Stimulated activated CD8-positive, alpha-beta memory T cell treated with anti-CD3 and anti-CD28 coated beads, Interleukin-4, amount 100 ng/mL, for 48 hours (primary cell): ENCODE measurements at regions not wholly inside any gene's neighbourhood (a gene's known extent, or its start where the extent isn't known, plus 50 kb on each side); places are given as distances from the start of the nearest gene placed in this dataset.

ENCODE experiments used
- DNase-seq: peaks from one replicate; pipeline ENCODE4 v3.0.0-alpha.2; 2020

- no peak for DNase-seq
Observed at GRCh38 chr15:77557564-77557963, 75.1 kb downstream of the LINGO1 start.

GRCh38 chr15:77557144-77557543 lies 75.6 kb downstream of the LINGO1 start:
- no peak for DNase-seq

GRCh38 chr15:77556622-77557021 lies 76.1 kb downstream of the LINGO1 start:
- no peak for DNase-seq

- no peak for DNase-seq
Observed at GRCh38 chr15:77555232-77555631, 77.5 kb downstream of the LINGO1 start.

DNA sequence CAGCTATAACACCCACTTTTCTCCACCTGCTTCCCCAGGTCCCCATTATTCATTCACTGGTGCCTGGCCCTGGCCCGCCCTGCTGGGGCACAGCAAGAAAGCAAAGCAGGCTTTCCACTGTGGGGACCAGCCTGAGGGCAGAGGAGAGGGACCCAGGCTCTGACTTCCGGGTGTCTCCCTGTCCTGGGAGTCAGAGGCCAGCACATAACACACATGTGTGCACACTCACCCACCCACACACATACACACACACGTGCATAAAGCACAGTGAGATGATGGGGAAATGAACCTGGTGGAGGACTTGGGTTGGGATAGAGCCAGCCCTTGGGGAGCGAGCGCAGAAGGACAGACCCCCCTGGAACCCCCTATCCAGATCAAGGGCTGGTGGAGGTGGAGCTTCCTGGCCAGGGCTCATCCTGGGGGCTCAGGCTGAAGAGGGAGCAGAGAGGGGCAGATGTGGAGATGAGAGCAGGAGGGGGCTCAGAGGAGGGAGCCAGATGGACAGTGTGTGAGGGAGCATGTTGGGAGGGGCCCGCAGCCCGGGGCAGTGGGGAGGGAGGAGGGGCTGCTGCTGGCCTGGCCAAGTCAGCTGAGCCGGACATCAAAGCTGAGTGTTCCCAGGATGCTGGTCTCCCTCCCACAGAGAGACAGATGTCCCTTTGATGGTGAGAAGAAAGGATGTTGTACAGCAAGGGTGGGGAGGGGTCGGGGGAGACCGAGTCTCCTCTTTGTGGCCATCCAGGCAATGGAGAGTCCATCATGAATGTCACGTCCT lies 78.2 kb downstream of the LINGO1 start:
- no peak for DNase-seq

- DNase-seq, result no peak
Observed at GRCh38 chr15:77553695-77554094, 79.0 kb downstream of the LINGO1 start.

DNA sequence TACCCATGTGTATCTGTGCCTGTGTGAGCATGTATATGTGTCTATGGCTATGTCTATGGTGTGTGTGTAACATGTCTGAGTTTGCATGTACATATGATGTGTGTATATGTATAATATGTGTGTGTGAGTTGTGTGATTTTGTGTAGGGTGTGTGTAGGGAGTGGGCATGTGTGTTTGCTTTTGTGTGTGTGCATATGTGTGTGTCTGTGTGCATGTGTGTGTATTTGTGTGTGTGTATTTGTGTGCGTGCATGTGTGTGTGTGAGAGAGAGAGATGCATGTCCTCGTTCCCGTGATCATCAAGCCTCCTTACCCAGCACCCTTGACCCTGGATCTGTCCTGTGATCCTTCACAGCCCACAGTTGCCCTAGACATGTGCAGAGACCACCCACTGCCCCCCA lies 79.5 kb downstream of the LINGO1 start:
- no peak for DNase-seq

DNA sequence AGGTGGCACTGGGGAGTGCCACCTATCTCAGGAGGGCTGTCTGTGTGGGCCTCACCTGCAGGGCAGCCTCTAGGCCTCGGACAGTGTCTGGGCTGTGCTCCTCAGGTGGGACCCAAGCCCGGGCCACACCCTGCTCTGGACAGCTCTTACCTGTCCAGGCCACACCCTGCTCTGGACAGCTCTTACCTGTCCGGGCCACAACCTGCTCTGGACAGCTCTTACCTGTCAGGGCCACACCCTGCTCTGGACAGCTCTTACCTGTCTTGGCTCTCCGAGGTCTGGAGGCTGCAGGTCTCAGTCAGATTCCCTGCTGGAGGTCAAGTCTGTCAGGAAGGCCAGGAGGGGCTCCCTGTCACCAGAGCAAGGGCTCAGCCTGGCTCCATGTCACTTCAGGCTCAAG lies 80.6 kb downstream of the LINGO1 start:
- DNase-seq, result no peak

DNA sequence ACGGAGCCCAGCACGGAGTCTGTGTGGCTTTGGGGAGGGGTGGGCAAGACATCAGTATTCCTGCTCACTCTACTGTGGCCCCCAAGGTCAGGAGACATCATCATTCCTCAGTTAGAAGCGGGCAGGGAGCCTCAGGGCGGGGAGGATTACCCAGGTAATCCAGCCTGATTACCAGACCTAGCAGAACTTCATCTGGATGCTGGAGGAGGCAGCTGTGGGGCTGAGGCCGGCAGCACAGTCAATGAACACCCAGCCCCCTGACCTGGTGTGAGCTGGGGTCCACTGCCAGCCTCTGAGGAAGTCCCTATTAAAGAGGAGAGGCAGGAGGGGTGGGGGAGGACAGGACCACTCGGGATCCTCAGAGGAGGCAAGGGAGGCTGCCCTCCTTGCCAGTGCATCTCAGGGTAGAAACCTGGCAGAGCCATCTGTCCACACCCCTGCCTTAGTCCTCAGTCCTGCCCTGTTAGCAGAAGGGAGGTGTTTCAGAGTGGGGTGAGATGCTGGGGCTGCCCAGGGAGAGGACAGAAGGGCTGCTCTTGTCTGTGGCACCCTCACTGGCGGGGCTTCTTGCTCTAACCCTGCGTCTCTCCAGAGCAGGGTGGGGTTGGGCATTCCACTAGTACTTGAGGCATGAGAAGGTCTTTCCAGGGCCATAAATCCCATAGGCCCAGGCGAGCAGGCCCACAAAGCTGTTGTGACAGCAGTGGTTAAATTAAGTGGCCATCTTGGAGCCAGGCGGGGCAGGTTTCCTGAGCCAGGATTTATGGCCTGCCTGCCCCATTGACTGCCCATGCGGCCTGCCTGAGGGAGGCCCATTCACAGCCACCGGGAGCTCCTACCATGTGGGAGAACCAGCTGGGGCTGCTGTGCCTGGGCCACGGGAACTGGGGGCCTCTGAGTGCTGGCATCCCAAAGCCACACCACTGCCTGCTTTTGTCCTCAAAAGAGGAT lies 82.1 kb downstream of the LINGO1 start:
- DNase-seq, result no peak

GRCh38 chr15:77549576-77550288 lies 83.0 kb downstream of the LINGO1 start:
- no peak for DNase-seq

- no peak for DNase-seq
Observed at GRCh38 chr15:77548589-77549557, 83.8 kb downstream of the LINGO1 start.

- DNase-seq, result no peak
Observed at GRCh38 chr15:77547801-77548588, 84.7 kb downstream of the LINGO1 start.

DNA sequence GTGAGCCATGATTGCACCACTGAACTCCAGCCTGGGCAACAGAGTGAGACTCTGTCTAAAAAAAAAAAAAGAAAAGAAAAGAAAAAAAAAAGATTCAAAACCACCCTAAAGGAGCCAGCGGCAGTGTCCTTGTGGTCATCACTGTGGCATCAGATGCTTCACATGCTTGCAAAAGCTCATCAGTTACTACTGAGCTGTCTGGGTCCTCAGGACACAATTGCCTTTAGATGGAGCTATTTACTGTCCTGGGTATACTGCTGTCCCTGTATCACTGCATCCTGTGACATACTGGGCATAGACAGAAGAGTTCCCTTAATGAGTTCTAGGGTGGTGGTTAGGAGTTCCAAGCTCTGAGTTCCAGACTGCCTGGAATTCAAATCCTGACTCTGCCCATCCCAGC lies 85.8 kb downstream of the LINGO1 start:
- DNase-seq, result no peak

- no peak for DNase-seq
Observed at GRCh38 chr15:77546050-77546501, 86.6 kb downstream of the LINGO1 start.

DNA sequence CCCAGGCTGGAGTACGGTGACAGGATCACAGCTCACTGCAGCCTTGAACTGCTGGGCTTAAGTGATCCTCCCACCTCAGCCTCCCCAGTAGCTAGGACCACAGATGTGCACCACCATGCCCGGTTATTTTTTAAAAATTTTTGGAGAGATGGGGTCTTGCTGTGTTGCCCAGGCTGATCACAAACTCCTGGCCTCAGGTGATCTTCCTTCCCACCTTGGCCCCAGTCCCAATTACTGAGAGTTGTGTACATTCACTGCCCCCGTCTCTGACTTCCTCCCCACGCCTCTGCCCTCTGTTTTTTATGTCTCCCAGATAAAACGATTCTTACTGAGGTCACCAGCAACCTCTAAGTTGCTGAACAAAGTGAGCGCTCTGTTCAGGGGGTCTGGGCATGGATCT lies 87.7 kb downstream of the LINGO1 start:
- no peak for DNase-seq

DNA sequence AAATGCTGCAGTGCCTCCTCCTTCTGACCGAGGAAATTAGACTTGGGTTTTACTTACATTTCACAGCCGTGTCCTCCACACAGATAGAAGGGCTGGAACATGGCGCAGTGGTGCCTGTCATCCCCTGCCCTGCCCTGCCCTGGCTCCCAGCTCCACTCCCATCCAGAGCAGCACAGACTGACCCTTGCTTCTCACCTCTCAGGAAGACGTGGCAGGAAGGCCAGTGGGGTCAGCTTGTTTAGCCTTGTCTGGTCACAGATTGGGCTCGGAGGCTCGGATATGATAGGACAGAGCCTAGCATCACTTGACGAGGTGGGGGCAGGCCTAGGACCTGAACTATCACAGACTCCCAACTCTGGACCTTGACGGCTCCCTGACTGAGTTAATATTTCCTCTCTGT lies 88.5 kb downstream of the LINGO1 start:
- DNase-seq, result no peak

DNA sequence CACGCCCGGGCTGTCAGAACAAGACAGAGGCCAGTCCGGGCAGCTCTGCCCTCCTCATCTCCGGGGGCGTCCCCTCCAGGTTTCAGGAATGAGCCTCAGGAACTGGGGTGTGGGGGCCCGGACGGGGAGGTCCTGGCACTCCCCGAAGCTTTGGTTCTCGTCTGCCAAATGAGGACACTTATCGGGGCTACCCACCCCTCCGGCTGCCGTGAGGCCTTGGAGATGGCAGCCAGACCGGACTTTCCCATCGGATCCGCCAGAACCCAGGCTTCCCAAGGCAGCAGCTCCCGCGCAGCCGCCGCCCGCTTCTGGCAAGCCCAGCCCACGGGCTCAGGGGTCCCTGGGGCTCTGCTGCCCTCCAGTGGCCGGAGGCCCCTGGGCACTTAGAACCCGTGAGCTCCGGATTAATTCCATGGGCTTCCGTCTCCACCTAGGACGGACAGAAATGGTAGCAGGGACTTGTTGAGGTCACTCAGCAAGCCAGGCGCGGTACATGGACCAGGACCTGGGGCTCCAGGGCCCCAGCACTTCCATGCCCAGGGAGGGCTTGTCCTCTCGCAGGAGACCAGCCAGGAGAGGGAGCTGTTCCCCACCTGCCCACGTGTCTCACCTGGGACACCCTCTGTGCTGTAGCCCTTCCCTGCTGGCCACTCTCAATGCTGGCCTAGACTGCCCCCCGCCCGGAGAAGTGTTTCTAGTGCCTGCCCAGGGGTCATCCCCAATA lies 89.4 kb downstream of the LINGO1 start:
- DNase-seq, result peak; percentile 86

- DNase-seq, result no peak
Observed at GRCh38 chr15:77542491-77543001, 90.2 kb downstream of the LINGO1 start.

GRCh38 chr15:77541421-77542181 lies 91.1 kb downstream of the LINGO1 start:
- no peak for DNase-seq
